Type B pancreatic cell (in vitro differentiated cells): ENCODE measurements at regions not wholly inside any gene's neighbourhood (a gene's known extent, or its start where the extent isn't known, plus 50 kb on each side); places are given as distances from the start of the nearest gene placed in this dataset.

Experiments
- DNase-seq: peaks from one replicate; pipeline ENCODE4 v3.0.0; 2021; ENCODE audit warnings: mixed read lengths; ENCODE audit not compliant: unreplicated experiment; ENCODE audit errors: extremely low spot score
- H3K27ac Mint-ChIP-seq: 2 replicates; pipeline ENCODE4 v1.8.0; 2021; ENCODE audit warnings: mild to moderate bottlenecking, mixed read lengths
- H3K27me3 Mint-ChIP-seq: 2 replicates; pipeline ENCODE4 v1.8.0; 2021; ENCODE audit warnings: mixed read lengths
- H3K36me3 Mint-ChIP-seq: 2 replicates; pipeline ENCODE4 v1.8.0; 2021; ENCODE audit warnings: mixed read lengths
- H3K4me1 Mint-ChIP-seq: one replicate; pipeline ENCODE4 v1.8.0; 2021; ENCODE audit warnings: mixed read lengths; ENCODE audit not compliant: unreplicated experiment
- H3K4me3 Mint-ChIP-seq: 2 replicates; pipeline ENCODE4 v1.8.0; 2021; ENCODE audit warnings: mild to moderate bottlenecking, mixed read lengths
- H3K9me3 Mint-ChIP-seq: 2 replicates; pipeline ENCODE4 v1.8.0; 2021; ENCODE audit warnings: mixed read lengths
- CTCF ChIP-seq: fragments of 200-600 bp; sonication (generic); conservative IDR thresholded peaks from 2 replicates; pipeline ENCODE4 v1.5.0; 2021; ENCODE audit warnings: antibody characterized with exemption, mild to moderate bottlenecking

- no peaks in the 10 kb centered on the region for H3K9me3 Mint-ChIP-seq
- no peaks in the 10 kb centered on the region for H3K27me3 Mint-ChIP-seq
- no peak for DNase-seq
- TF ChIP-seq CTCF = no peak
- H3K36me3 Mint-ChIP-seq = no peaks in the 10 kb centered on the region
- H3K4me3 Mint-ChIP-seq = no peak overlapping the region
- no peak overlapping the region for H3K27ac Mint-ChIP-seq
- peaks cover 19% of the 10 kb centered on the region for H3K4me1 Mint-ChIP-seq
Measured at GRCh38 chr2:215752991-215753390, 260.4 kb downstream of the MREG start.

GRCh38 chr2:215752436-215752835 is 260.9 kb downstream of the MREG start:
- H3K4me3 Mint-ChIP-seq = no peak overlapping the region
- peaks cover 19% of the 10 kb centered on the region for H3K4me1 Mint-ChIP-seq
- H3K9me3 Mint-ChIP-seq = no peaks in the 10 kb centered on the region
- H3K36me3 Mint-ChIP-seq = no peaks in the 10 kb centered on the region
- H3K27ac Mint-ChIP-seq = no peak overlapping the region
- no peaks in the 10 kb centered on the region for H3K27me3 Mint-ChIP-seq
- DNase-seq = no peak
- no peak for TF ChIP-seq CTCF

GRCh38 chr2:215751911-215752272 is 261.5 kb downstream of the MREG start:
- no peak for TF ChIP-seq CTCF
- DNase-seq = no peak
- Mint-ChIP-seq H3K9me3 (no peaks in the 10 kb centered on the region), H3K36me3 (no peaks in the 10 kb centered on the region), H3K4me1 (peaks cover 19% of the 10 kb centered on the region), H3K27ac (no peak overlapping the region), H3K27me3 (no peaks in the 10 kb centered on the region), H3K4me3 (no peak overlapping the region)

- H3K4me1 Mint-ChIP-seq = peaks cover 19% of the 10 kb centered on the region
- no peak overlapping the region for H3K27ac Mint-ChIP-seq
- no peak for TF ChIP-seq CTCF
Measured at GRCh38 chr2:215751200-215751910, 262.0 kb downstream of the MREG start.

GRCh38 chr2:215750763-215751162 is 262.6 kb downstream of the MREG start:
- H3K9me3 Mint-ChIP-seq = no peaks in the 10 kb centered on the region
- no peak for TF ChIP-seq CTCF
- no peaks in the 10 kb centered on the region for H3K36me3 Mint-ChIP-seq
- no peak for DNase-seq
- H3K4me1 Mint-ChIP-seq = peaks cover 19% of the 10 kb centered on the region
- H3K4me3 Mint-ChIP-seq = no peak overlapping the region
- no peaks in the 10 kb centered on the region for H3K27me3 Mint-ChIP-seq
- no peak overlapping the region for H3K27ac Mint-ChIP-seq

More at GRCh38 chr2:215751200-215751910, 262.0 kb downstream of the MREG start:
- DNase-seq = no peak
- Mint-ChIP-seq H3K36me3 (no peaks in the 10 kb centered on the region), H3K4me3 (no peak overlapping the region), H3K27me3 (no peaks in the 10 kb centered on the region), H3K9me3 (no peaks in the 10 kb centered on the region)
